Activated T-cell treated with anti-CD3 and anti-CD28 coated beads, Interleukin-2, amount 50 U/mL, for 4 hours (primary cell): ENCODE measurements at regions not wholly inside any gene's neighbourhood (a gene's known extent, or its start where the extent isn't known, plus 50 kb on each side); places are given as distances from the start of the nearest gene placed in this dataset.
"Not testable (repeated sequence)": the region's sequence is repeated elsewhere in the genome, so short reads cannot be mapped to it uniquely, and the experiment has no call there.

Experiments
- ATAC-seq, 2 donors: fragments of 200-7000 bp; cut with Tn5 transposase; one replicate each; pipeline ENCODE4 v1.10.0; 2021
- DNase-seq: peaks from one replicate; pipeline ENCODE4 v3.0.0-alpha.2; 2020
- H3K27me3 Mint-ChIP-seq: one replicate; pipeline ENCODE4 v1.8.0; 2021; ENCODE audit warnings: low read depth, mixed read lengths
- H3K36me3 Mint-ChIP-seq: one replicate; pipeline ENCODE4 v1.8.0; 2022; ENCODE audit warnings: mixed read lengths; ENCODE audit not compliant: insufficient read depth
- H3K4me1 Mint-ChIP-seq: one replicate; pipeline ENCODE4 v1.8.0; 2021; ENCODE audit warnings: low read depth, mixed read lengths
- H3K4me3 Mint-ChIP-seq: one replicate; pipeline ENCODE4 v1.8.0; 2021; ENCODE audit warnings: mild to moderate bottlenecking, moderate library complexity, mixed read lengths
- H3K9me3 Mint-ChIP-seq: one replicate; pipeline ENCODE4 v1.8.0; 2021; ENCODE audit warnings: mixed read lengths

DNA sequence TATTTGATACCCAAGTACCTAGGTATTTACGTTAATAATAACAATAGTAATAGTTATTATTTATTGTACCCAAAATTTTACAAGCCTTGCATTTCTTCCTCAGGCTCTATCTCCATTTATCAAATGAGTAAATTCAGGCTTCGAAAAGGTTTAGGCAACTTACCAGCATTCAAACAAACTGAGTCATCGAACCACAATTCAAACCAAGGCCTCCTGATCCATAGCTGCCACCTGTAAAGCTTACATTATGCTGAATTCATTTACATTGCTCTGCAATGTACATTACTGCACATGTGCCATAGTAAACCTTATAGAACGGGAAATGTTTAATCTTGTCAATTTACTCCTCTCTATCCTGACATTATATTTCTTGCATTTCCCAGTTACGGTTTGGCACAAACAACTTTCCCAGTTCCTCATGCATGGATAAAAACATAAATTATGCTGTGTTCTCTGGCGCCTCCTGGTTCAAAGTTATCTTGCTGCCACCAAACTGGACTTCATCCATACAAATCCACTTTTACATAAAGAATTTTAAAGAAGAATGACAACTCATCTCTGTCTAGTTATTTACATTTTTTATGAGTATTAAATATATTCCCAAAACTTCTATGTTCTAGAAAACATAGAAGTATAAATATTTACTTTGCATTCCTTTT is 360.6 kb upstream of the SOX9 start:
- no peak for DNase-seq
- ATAC-seq = no peak
- Mint-ChIP-seq H3K27me3 (peaks cover 5% of the 10 kb centered on the region), H3K4me1 (no peaks in the 10 kb centered on the region), H3K4me3 (no peak overlapping the region), H3K36me3 (no peaks in the 10 kb centered on the region), H3K9me3 (no peaks in the 10 kb centered on the region)

DNA sequence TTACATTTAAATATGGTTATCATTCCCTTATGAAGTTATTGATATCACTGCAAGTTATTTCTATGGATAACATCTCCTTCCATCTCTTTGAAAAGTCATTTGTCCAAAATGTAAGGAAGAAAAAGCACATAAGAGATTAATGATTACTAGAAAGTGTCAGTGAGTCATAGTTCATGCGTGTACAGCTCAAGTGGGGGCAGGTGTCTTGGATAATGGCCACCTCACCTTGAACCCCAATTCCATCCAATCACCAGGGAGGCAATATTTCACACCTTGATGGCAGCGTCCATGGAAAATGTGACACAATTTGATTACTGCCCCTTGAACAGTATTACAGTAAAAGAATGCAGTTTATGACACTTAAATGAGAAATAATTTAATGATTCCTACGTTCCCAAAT is 358.3 kb upstream of the SOX9 start:
- Mint-ChIP-seq H3K4me3 (no peak overlapping the region), H3K9me3 (no peaks in the 10 kb centered on the region), H3K27me3 (peaks cover 5% of the 10 kb centered on the region), H3K4me1 (no peaks in the 10 kb centered on the region), H3K36me3 (no peaks in the 10 kb centered on the region)
- ATAC-seq = no peak
- no peak for DNase-seq

DNA sequence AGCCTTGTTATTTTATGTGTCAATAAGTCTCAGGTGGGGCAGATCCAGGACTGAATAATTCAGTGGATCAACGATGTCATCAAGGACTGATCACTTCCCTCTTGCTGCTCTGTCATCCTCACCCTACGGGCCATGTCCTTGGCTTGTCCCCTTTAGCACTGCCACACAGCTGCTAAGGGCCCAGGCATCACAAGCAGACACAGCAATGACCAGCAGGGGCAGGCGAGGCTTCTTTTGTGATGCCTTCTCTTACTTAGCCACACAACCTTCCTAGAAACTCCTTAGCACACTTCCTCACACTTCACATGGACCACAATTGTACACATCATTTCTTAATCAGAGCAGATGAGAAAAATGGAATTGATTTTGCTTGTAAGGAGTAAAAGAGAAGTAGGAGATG is 356.3 kb upstream of the SOX9 start:
- H3K27me3 Mint-ChIP-seq = peaks cover 5% of the 10 kb centered on the region

DNA sequence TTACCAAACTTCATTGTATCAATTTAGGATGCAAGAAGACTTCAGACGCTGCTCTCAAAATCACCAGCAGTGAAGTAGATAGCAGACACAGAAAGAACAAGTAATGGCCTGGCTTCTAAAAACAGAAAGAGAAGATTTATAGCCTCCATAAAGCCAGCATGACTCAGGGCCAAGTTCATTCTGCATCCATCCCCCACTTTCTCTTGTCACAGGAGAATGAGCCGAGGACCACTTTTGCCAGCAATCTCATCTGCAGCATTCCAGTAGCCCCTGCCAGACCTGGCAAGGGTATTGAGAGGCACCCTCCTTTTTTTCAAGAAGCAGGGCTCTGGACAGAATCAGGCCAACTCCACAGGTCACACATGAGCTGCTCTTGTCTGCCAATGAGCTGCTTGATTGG is 355.4 kb upstream of the SOX9 start:
- Mint-ChIP-seq H3K36me3 (no peaks in the 10 kb centered on the region), H3K4me1 (no peaks in the 10 kb centered on the region), H3K27me3 (peaks cover 5% of the 10 kb centered on the region), H3K4me3 (no peak overlapping the region), H3K9me3 (peaks cover 7% of the 10 kb centered on the region)
- DNase-seq (no peak), ATAC-seq (no peak)

More for the DNA sequence above, 356.3 kb upstream of the SOX9 start:
- no peak overlapping the region for H3K4me3 Mint-ChIP-seq
- no peaks in the 10 kb centered on the region for H3K4me1 Mint-ChIP-seq
- H3K36me3 Mint-ChIP-seq = no peaks in the 10 kb centered on the region
- ATAC-seq (no peak), DNase-seq (no peak)
- H3K9me3 Mint-ChIP-seq = peaks cover 4% of the 10 kb centered on the region

DNA sequence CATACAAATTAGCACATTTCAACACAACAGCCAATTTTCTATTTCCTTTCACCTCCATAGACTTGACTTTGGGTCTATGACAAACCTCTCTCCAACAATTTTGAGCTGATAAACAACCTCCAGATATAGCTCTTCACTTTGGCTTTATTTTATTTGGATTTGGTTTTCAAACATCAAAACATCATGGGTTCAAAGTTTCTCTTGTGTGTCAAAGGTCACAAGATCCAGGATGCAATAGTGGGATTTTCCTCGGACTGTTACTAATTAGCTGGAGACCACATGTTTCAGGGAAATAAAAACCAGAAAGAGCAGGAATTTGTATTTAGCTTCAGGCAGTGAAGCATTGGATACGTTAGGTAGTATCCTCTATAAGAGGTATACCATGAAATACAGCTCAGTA is 351.0 kb upstream of the SOX9 start:
- peaks cover 10% of the 10 kb centered on the region for H3K9me3 Mint-ChIP-seq

DNA sequence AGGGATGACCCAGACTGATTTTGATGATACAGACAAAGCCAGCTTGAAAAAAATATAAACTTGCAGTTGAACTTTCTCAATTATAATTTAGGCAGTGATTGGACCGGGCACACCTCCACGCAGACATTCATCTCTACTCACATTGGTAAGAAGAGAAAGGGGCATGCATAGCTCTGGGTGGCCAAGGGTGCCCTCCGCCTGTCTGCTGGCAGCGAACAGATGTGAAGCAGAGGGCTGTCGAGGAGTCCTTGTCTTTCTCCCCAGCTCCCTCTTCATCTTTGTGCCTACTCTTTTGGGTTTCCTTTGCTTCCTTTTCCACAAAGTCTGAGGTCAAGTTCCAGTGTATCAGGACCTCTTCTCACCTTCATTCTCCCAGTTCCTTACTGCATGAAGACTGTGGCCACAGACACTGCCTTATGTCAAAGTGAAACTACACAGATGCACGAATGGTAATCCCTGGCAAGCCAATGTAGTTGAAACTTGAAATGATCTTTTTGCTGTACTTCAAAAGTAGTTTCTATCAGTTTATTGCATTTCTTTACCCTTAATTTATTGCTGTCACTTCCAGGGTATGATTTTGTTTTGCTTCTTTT is 343.7 kb upstream of the SOX9 start:
- Mint-ChIP-seq H3K9me3 (peaks cover 4% of the 10 kb centered on the region), H3K4me1 (no peaks in the 10 kb centered on the region), H3K27me3 (no peaks in the 10 kb centered on the region), H3K4me3 (no peak overlapping the region), H3K36me3 (no peaks in the 10 kb centered on the region)
- no peak for ATAC-seq
- no peak for DNase-seq

More for the DNA sequence above, 351.0 kb upstream of the SOX9 start:
- Mint-ChIP-seq H3K4me1 (no peaks in the 10 kb centered on the region), H3K36me3 (no peaks in the 10 kb centered on the region), H3K4me3 (no peak overlapping the region), H3K27me3 (peaks cover under 1% of the 10 kb centered on the region)
- ATAC-seq = no peak
- no peak for DNase-seq

DNA sequence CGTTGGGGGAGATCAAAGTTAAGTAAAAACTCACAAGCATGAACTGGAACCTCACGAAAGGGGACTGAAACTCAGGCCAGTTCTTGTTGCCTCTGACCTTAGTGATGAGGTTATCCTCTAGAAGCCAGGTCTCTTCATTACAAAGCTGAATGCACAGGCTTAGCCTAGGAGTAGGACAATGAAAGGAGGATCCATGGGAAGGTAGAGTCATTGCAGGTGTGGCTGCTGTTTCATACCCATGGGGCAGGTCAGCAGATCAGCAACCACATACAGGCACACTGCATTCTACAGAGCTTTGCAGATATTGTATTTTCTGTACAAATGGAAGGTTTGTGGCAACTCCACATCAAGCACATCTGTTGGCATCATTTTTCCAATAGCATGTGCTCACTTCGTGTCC is 341.3 kb upstream of the SOX9 start:
- Mint-ChIP-seq H3K36me3 (no peaks in the 10 kb centered on the region), H3K27me3 (no peaks in the 10 kb centered on the region), H3K4me1 (no peaks in the 10 kb centered on the region), H3K4me3 (no peak overlapping the region), H3K9me3 (no peaks in the 10 kb centered on the region)
- DNase-seq (no peak), ATAC-seq (no peak)

DNA sequence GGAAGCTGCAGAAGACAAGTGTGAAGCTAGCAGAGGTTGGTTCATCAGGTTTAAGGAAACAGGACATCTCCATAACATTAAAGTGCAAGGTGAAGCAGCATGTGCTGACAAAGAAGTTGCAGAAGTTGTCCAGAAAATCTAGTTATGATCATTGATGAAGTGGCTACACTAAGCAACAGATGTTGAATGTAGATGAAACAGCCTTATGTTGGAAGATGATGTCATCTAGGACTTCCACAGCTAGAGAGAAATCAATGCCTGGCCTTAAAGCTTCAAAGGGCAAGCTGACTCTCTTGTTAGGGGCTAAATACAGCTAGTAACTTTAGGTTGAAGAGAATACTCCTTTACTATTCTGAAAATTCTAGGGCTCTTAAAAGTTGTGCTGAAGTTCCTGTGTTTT is 340.2 kb upstream of the SOX9 start:
- ATAC-seq (no peak), DNase-seq (no peak)
- Mint-ChIP-seq H3K9me3 (peaks cover 6% of the 10 kb centered on the region), H3K27me3 (no peaks in the 10 kb centered on the region), H3K4me3 (no peak overlapping the region), H3K36me3 (no peaks in the 10 kb centered on the region), H3K4me1 (no peaks in the 10 kb centered on the region)

DNA sequence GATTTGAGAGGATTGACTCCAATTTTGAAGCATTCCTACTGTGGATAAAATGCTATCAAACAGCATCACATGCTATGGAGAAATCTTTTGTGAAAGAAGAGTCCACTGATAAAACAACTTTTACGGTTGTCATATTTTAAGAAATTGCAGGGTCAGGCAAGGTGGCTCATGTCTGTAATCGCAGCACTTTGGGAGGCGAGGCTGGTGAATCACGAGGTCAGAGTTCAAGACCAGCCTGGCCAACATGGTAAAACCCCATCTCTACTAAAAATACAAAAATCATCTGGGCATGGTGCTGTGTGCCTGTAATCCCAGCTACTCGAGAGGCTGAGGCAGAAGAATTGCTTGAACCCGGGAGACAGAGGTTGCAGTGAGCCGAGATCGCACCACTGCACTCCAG is 338.8 kb upstream of the SOX9 start:
- not testable (repeated sequence) for ATAC-seq, H3K27me3 Mint-ChIP-seq, H3K36me3 Mint-ChIP-seq, DNase-seq, H3K4me1 Mint-ChIP-seq, H3K4me3 Mint-ChIP-seq, H3K9me3 Mint-ChIP-seq

DNA sequence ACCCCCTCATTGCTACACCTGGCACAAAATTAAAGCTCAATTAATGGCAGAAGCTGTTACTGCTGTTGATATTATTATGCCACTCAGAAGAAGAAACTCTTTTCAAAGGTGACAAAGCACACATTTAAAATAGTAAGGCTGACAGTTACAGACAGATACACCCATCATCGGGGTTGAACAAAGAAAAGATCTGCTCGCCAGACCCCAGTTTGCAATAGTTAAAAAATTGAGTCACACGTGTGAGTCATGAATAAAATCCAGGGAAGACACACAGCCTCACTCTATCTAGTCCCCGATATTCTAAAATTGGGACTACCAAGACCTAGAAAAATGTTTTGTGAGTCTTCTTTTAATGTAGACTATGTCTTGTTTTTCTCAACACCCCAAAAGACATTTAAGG is 330.0 kb upstream of the SOX9 start:
- H3K27me3 Mint-ChIP-seq = no peaks in the 10 kb centered on the region
- H3K4me1 Mint-ChIP-seq = no peaks in the 10 kb centered on the region
- no peaks in the 10 kb centered on the region for H3K36me3 Mint-ChIP-seq
- ATAC-seq = no peak
- H3K4me3 Mint-ChIP-seq = no peak overlapping the region
- DNase-seq = no peak
- H3K9me3 Mint-ChIP-seq = no peaks in the 10 kb centered on the region

DNA sequence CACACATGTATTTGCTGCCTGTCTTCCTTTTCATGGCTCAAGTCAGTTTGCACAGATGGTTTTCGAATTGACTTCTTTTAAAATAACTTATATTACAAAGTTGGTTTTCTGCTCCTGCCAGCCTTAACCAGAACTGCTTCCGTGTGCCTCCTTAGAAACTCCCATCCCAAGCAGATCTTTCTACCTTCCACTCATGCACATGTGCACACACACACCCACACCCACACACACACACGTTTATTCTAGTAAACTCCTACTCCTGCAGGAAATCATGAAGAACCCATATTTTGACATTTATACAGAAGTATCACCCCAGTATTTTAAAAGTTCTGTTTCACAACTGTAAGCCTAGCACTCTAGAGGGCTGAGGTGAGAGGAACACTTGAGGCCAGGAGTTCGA is 329.5 kb upstream of the SOX9 start:
- no peak for ATAC-seq
- DNase-seq = no peak
- Mint-ChIP-seq H3K27me3 (no peaks in the 10 kb centered on the region), H3K4me3 (no peak overlapping the region), H3K36me3 (no peaks in the 10 kb centered on the region), H3K4me1 (no peaks in the 10 kb centered on the region), H3K9me3 (no peaks in the 10 kb centered on the region)

DNA sequence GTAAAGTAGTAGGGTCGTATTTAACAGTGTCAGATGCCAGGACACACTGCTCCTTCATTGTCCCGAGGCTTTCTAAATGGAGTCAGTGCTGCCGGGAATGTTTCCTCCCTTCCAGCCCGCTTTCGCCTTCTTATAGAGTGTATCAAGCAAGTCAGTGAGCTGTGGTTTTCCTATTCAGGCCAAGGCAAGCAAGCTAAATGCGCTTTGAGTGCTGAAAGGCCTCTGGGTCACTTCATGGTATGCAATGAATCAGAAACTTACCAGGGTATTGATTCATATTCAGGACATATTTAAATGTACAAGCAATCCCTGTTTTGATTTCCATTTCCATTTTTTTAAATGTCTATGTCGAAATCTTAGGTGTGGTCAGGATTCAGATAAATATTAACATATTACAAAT is 327.9 kb upstream of the SOX9 start:
- no peaks in the 10 kb centered on the region for H3K9me3 Mint-ChIP-seq

DNA sequence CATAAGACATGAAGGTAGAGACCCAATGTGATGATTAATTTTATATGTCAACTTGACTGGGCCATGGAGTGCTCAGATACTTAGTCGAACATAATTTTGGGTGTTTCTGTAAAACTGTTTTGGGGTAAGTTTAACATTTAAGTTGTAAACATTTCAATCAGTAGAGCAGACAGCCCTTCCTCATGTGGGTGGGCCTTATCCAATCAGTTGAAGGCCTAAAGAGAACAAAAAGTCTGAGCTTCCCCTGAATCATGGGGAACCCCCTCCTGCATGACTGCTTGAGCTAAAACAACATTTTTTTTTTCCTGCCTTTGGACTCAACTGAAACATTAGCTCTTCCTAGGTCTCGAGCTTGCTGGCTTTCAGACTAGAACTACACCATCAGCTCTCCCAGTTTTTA is 327.3 kb upstream of the SOX9 start:
- ATAC-seq (no peak), DNase-seq (no peak)
- Mint-ChIP-seq H3K36me3 (no peaks in the 10 kb centered on the region), H3K27me3 (peaks cover 4% of the 10 kb centered on the region), H3K4me1 (no peaks in the 10 kb centered on the region), H3K9me3 (no peaks in the 10 kb centered on the region), H3K4me3 (no peak overlapping the region)

More for the DNA sequence above, 327.9 kb upstream of the SOX9 start:
- no peak for ATAC-seq
- Mint-ChIP-seq H3K36me3 (no peaks in the 10 kb centered on the region), H3K27me3 (peaks cover 4% of the 10 kb centered on the region), H3K4me1 (no peaks in the 10 kb centered on the region), H3K4me3 (no peak overlapping the region)
- no peak for DNase-seq

DNA sequence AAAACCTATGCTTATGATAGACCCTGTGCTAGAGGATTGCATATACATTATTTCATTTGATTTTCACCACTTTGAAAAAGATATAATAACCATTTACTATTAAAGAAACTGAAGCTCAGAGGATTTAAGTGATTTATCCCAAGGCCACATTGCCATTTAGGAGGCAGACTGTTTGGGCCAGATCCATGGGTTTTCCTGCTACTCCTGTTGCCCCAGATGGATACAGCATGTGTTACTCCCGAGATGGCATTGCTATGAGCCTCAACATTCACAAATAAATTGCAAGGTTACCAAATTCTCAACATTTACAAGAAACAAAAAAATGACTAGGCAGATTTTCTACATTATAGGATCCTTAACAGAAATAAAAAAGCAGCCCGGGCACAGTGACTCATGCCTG is 322.1 kb upstream of the SOX9 start:
- Mint-ChIP-seq H3K4me3 (no peak overlapping the region), H3K36me3 (no peaks in the 10 kb centered on the region), H3K9me3 (no peaks in the 10 kb centered on the region), H3K27me3 (peaks cover 4% of the 10 kb centered on the region), H3K4me1 (no peaks in the 10 kb centered on the region)
- no peak for DNase-seq
- no peak for ATAC-seq

DNA sequence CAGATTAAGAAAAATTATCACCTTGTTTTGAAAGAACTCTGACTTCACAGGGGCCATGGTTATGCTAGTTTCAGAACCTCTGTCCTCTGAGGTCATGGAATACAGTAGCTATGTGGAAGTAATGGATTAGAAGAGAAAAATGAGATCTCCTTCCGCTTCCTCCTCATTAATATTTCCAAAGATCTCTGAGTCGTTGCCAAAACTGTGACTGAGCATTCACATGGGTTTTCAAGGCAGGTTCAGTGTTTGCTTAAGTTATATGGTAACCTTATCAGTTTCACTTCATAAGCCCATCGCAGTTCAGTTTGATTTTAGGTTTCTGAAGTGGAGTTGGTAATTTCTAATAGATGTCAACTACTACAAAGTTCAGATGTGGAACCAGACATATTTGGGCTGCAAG is 321.2 kb upstream of the SOX9 start:
- Mint-ChIP-seq H3K4me1 (no peaks in the 10 kb centered on the region), H3K9me3 (no peaks in the 10 kb centered on the region), H3K36me3 (no peaks in the 10 kb centered on the region), H3K4me3 (no peak overlapping the region), H3K27me3 (peaks cover 4% of the 10 kb centered on the region)
- ATAC-seq (no peak), DNase-seq (no peak)
